ENCODE measurements at regions not wholly inside any gene's neighbourhood (a gene's known extent, or its start where the extent isn't known, plus 50 kb on each side); places are given as distances from the start of the nearest gene placed in this dataset.
"Not testable (repeated sequence)": the region's sequence is repeated elsewhere in the genome, so short reads cannot be mapped to it uniquely, and the experiment has no call there.

DNA sequence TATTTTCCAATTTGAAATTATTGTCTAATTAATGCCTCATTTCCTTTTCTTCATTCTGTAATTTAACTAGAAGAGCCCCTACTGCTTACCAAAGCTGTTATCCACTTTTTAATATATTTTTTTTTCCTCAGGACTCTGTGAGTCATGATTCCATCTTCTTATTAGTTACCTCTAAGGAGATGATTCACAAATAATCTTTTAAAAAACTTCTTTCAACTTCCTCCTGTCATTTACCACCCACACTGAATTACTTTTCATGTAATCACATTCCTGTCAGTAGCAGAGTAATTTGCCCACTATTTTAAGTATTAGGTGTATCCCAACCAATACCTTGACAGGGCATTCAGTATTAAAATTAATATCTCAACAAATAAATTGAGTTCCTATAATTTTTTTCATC, 470.9 kb upstream of the ADGRL3 start:
- H3K27me3 ChIP-seq (ENCODE audit: low read length) = no peaks in the 10 kb centered on the region
- H2AFZ ChIP-seq (ENCODE audit: low read length) = no peak overlapping the region
- H3K27ac ChIP-seq (ENCODE audit: low read length) = no peak overlapping the region
- intact Hi-C loops (cut with micrococcal nuclease) = no loop called here
- peaks cover 30% of the 10 kb centered on the region for H3K4me1 ChIP-seq (ENCODE audit: insufficient read depth, low read length)
- H3K9ac ChIP-seq (ENCODE audit: low read length) = no peak overlapping the region
- POLR2A ChIA-PET (ENCODE audit: unreplicated experiment) = no interaction called here
- H3K9me2 ChIP-seq (replicated peaks; ENCODE audit: low read length) = no peaks in the 10 kb centered on the region; the same call in 1 of the 2 replicates
- TF ChIP-seq, protein P1, sequence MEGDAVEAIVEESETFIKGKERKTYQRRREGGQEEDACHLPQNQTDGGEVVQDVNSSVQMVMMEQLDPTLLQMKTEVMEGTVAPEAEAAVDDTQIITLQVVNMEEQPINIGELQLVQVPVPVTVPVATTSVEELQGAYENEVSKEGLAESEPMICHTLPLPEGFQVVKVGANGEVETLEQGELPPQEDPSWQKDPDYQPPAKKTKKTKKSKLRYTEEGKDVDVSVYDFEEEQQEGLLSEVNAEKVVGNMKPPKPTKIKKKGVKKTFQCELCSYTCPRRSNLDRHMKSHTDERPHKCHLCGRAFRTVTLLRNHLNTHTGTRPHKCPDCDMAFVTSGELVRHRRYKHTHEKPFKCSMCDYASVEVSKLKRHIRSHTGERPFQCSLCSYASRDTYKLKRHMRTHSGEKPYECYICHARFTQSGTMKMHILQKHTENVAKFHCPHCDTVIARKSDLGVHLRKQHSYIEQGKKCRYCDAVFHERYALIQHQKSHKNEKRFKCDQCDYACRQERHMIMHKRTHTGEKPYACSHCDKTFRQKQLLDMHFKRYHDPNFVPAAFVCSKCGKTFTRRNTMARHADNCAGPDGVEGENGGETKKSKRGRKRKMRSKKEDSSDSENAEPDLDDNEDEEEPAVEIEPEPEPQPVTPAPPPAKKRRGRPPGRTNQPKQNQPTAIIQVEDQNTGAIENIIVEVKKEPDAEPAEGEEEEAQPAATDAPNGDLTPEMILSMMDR (conservative IDR thresholded peaks at IDR 0.05; ENCODE audit: low read depth, low read length) = no peak
- no peak for TF ChIP-seq EZH2 (IDR thresholded peaks at IDR 0.05; ENCODE audit: low read length, unreplicated experiment)
- TF ChIP-seq EZH2phosphoT487 (IDR thresholded peaks at IDR 0.05; ENCODE audit: borderline replicate concordance, low read length) = no peak
- BruUV-seq (replicated peaks) = no TSS peak
- DNase-seq (peak; percentile 70), ATAC-seq (peak; percentile 57)
- no peaks in the 10 kb centered on the region for H3K36me3 ChIP-seq (ENCODE audit: low read depth, low read length)
- no peaks in the 10 kb centered on the region for H3F3A ChIP-seq (ENCODE audit: low read length, unreplicated experiment)
- no peak overlapping the region for H3K4me2 ChIP-seq (ENCODE audit: low read length)
- no peaks in the 10 kb centered on the region for H4K20me1 ChIP-seq (ENCODE audit: low read length)
- no peak overlapping the region for H3K4me3 ChIP-seq (ENCODE audit: low read length)
- CTCF ChIA-PET = interaction anchor here (0.6 kb wide), 1 partner anchor 14 kb away, joined by 3 read pairs; no protein-coding TSS in a partner anchor
- no peaks in the 10 kb centered on the region for H3K79me2 ChIP-seq (ENCODE audit: low read length)
- H3K9me3 ChIP-seq (ENCODE audit: low read length) = no peaks in the 10 kb centered on the region

DNA sequence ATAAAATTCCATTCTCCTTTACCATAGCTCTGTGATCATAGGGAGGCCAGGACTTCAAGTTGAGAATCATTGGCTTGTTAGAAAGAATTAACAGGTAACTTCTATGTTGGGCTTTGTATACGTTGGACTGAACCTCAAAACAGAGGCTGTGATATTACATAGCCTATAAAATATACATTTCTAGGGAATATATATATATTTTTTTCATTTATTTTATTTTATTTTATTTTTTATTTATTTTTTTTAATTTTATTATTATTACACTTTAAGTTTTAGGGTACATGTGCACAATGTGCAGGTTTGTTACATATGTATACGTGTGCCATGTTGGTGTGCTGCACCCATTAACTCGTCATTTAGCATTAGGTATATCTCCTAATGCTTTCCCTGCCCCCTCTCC, 470.4 kb upstream of the ADGRL3 start:
- H3K9me3 ChIP-seq (ENCODE audit: low read length); H3F3A ChIP-seq (ENCODE audit: low read length, unreplicated experiment); H2AFZ ChIP-seq (ENCODE audit: low read length); ATAC-seq; H3K27me3 ChIP-seq (ENCODE audit: low read length); H3K4me3 ChIP-seq (ENCODE audit: low read length); POLR2A ChIA-PET (ENCODE audit: unreplicated experiment); H3K9me2 ChIP-seq (replicated peaks; ENCODE audit: low read length); CTCF ChIA-PET; H3K4me2 ChIP-seq (ENCODE audit: low read length); H4K20me1 ChIP-seq (ENCODE audit: low read length); H3K79me2 ChIP-seq (ENCODE audit: low read length); BruUV-seq (replicated peaks); H3K36me3 ChIP-seq (ENCODE audit: low read depth, low read length); DNase-seq; H3K9ac ChIP-seq (ENCODE audit: low read length); intact Hi-C loops (cut with micrococcal nuclease); H3K27ac ChIP-seq (ENCODE audit: low read length): not testable (repeated sequence)
- peaks cover 24% of the 10 kb centered on the region for H3K4me1 ChIP-seq (ENCODE audit: insufficient read depth, low read length)

DNA sequence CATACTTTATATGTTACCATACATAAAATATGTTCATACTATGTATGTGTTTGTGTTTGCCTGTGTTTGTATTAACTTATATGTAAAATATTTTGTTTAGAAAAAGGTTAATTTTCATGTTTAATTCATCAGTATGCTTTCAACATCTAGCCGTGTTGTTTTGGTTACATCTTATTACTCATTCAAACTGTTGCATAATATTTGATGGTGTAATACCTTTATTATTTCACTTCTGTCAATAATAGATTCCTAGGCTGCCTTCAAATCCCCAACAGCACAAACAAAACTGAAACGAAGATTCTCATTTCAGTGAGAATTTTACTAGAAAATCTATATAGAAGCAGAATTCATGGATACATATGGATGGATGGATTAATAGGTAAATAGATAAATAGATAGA, 462.3 kb upstream of the ADGRL3 start:
- POLR2A ChIA-PET (ENCODE audit: unreplicated experiment) = no interaction called here
- DNase-seq (peak; percentile 74), ATAC-seq (no peak)
- Histone ChIP-seq H3K4me1 (ENCODE audit: insufficient read depth, low read length) (peaks cover 7% of the 10 kb centered on the region), H3K4me3 (ENCODE audit: low read length) (no peak overlapping the region), H3K27me3 (ENCODE audit: low read length) (no peaks in the 10 kb centered on the region), H2AFZ (ENCODE audit: low read length) (no peak overlapping the region), H3K9ac (ENCODE audit: low read length) (no peak overlapping the region), H3K9me2 (replicated peaks; ENCODE audit: low read length) (no peaks in the 10 kb centered on the region), H3K4me2 (ENCODE audit: low read length) (no peak overlapping the region), H3K27ac (ENCODE audit: low read length) (no peak overlapping the region), H3K79me2 (ENCODE audit: low read length) (no peaks in the 10 kb centered on the region), H3F3A (ENCODE audit: low read length, unreplicated experiment) (no peaks in the 10 kb centered on the region), H4K20me1 (ENCODE audit: low read length) (no peaks in the 10 kb centered on the region), H3K36me3 (ENCODE audit: low read depth, low read length) (no peaks in the 10 kb centered on the region), H3K9me3 (ENCODE audit: low read length) (no peaks in the 10 kb centered on the region)
- TF ChIP-seq EZH2 (IDR thresholded peaks at IDR 0.05; ENCODE audit: low read length, unreplicated experiment) (no peak), EZH2phosphoT487 (IDR thresholded peaks at IDR 0.05; ENCODE audit: borderline replicate concordance, low read length) (no peak)
- TF ChIP-seq, protein P1 (conservative IDR thresholded peaks at IDR 0.05; ENCODE audit: low read depth, low read length) = no peak
- intact Hi-C loops (cut with micrococcal nuclease) = no loop called here
- CTCF ChIA-PET = no interaction called here
- no TSS peak for BruUV-seq (replicated peaks)

Data from PC-3 (cell line).